ELR (cell line): ENCODE measurements at regions not wholly inside any gene's neighbourhood (a gene's known extent, or its start where the extent isn't known, plus 50 kb on each side); places are given as distances from the start of the nearest gene placed in this dataset.

ENCODE experiments used
- DNase-seq: peaks from one replicate; pipeline ENCODE4 v3.0.0-alpha.2; 2015; ENCODE audit warnings: low read depth

GRCh38 chr5:2262620-2263019, 379.9 kb upstream of the IRX4 start:
- DNase-seq, result no peak

DNA sequence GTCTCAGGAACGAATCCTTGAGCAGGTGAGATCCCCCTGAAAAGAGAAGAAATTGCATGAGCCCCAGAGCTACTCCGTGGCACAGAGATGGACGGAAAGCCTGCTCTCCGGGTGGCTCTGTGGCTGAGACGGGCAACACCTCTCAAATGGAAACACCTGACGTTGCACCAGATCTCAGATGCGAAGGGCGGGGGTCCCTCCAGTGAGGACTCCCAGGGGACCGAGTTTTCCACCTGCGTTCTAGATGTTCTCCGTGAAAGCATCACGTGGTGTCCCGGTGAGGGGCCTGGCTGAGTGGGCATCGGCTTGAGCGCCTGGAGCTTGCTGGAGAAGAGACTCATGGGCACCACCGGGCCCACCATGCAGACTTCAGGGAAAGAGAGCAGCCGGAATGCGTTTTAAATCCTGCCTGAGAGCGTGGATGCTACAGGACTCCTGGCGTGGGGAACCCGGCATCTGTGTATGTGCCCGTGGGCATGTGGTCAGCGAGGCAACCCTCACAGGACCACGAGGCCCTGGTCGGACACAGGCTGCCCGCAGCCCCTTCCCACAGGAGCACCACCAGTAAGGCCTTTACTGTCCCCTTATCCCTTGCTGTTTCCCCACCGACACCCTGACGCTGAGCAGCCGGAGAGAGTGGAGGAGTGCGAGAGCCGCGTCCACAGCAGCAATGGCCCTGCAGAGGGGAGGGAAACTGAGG, 378.4 kb upstream of the IRX4 start:
- no peak for DNase-seq

DNA sequence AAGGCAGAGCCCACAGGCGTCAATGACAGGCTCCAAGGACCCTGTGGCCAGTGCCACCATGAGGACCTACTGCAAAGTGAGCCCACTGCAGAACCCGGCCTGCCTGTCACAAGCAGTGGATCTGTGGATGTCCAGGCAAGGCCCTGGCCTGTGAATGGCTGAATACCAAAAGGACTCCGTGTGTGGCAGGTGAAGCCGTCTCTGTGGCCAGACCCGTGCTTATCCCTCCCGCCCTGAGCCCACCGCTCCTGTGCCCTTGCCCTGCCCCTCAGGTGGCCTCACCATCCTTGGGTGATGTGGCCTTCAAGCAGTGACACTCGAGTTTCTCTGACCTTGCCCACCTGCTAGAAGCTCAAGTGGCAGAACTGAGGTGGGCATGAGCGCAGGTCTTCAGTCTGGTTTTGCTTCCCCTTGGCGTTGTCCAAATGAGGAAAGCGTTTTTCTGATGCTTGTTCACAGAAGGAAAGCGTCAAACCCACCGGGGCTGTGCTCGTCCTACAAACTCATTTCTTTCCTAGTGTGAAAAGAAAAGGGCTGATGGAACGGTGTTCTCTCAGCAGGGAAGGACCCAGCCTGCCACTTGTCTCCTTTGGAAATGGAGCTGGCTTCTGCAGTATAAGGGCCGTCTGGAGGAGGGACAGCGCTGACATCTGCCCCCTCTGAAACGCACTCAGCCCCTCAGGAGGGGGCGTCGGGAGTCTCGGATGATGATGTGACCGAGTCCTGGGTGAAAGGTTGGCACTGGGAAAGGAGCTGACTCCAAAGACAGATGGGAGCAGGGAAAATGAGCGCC, 377.7 kb upstream of the IRX4 start:
- DNase-seq, result no peak

DNA sequence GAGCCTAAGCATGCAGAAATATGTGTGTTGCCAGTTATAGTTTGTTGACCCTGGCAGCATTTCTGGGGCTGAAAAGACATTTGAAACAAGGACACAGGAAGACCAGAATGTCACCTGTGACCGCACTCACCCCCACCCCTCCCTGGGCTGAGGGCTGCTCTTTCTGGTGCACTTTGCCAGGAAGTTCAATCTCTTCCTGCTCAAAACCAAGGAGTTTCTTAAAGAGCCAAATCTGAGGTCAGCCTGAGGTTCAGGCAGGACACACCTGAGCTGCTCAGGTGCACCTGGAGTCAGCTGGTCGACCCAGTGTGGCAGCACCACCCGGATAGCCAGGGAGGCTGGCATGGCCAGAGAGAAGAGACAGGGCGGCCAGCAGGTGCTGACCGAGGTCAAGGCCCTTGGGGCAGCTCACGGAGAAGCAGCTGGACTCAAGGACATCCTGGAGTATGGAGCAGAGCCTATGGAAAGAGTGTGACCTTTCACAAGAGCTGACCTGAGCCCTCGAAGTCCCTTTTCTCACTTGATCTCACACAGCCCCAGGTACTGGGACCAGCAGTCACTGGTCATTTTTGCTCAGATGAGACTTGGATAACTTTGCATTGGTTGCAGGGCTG, 376.9 kb upstream of the IRX4 start:
- no peak for DNase-seq

GRCh38 chr5:2258861-2259260, 376.1 kb upstream of the IRX4 start:
- no peak for DNase-seq

- no peak for DNase-seq
These were observed 374.9 kb upstream of the IRX4 start for GRCh38 chr5:2257326-2258244.

DNA sequence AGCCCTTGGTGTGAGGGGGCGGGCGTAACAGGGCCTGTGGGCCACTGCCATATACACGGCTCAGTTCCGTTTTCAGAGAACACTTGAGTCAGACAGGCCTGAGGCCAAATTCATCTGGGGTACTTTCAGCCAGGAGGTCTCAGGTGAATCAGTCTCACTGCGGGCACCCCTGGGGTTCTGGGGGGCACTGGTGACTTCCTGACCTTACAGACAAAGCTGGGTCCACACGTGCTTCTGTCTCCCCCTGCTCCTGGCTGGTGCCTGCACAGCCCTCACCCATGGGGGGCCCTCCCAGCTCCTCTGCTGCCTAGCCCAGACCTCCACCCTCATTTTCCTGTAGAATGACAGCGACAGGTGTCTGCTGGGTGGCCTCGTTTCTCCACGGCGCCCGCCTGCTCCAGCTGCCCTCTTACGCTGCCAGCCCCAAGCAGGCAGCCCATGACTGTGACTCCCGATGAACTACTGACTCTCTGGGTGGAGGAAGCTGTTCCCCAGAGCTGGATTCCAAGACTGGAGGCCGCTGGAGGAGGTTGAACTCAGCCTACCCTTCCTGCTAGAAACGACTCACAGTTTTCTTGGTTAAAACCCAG, 374.1 kb upstream of the IRX4 start:
- no peak for DNase-seq

GRCh38 chr5:2255915-2256690, 373.4 kb upstream of the IRX4 start:
- DNase-seq, result no peak

DNA sequence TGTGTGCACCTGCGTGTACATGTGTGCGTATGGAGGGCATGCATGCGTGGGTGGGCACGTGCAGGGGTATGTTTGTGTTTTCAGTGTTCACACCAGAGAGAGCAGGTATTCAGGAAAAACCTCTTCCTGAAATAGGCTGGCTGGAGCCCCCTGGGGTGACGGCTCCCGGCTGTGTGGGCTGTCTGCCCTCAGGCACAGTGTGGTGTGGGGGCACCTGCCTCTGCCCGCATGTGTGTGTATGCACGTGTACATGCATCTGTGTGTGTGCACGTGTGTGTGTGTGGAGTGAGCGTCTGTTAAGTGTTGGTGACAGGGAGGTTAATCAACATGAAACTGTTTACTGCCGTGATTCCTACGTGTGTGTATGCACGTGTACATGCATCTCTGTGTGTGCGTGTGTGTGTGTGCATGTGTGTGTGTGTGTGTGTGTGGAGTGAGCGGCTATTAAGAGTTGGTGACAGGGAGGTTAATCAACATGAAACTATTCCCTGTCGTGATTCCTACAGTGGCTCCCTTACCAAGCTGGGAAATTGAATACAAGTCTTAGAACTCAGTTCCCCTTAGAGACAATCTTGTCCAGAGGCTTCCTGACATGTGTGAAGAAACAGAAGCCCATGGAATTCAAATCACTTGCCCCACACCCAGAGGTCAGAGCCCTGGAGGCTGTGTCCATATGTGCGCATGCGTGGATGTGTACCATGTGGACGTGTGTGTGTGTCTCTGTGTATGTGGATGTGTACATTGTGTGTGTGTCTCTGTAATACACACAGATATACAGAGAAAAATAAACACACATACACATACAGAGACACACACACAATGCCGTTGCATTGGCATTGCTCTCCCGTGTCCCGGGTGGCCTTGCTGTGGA, 372.4 kb upstream of the IRX4 start:
- no peak for DNase-seq

- DNase-seq, result no peak
These were observed 371.7 kb upstream of the IRX4 start for GRCh38 chr5:2254406-2254805.

GRCh38 chr5:2253040-2253975, 370.6 kb upstream of the IRX4 start:
- DNase-seq, result no peak

GRCh38 chr5:2251751-2252150, 369.0 kb upstream of the IRX4 start:
- DNase-seq, result no peak

DNA sequence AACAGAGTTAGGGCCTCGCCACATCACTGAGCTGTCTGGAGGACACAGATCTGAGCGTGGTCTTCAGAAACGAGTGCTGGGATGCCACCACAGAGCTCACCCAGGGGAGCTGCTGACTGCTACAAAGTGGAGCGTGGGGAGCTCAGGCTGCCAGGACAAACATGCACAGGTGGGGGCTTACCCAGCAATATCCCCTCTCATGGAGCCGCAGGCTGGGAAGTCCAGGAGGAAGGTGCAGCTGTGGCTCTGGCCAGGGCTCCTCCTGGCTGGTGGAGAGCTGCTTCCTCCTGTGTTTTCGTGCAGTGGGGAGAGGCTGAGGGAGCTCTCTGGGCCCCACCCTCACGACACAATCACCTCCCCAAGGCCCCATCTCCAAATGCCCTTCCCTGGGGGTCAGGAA, 368.6 kb upstream of the IRX4 start:
- DNase-seq, result no peak

DNA sequence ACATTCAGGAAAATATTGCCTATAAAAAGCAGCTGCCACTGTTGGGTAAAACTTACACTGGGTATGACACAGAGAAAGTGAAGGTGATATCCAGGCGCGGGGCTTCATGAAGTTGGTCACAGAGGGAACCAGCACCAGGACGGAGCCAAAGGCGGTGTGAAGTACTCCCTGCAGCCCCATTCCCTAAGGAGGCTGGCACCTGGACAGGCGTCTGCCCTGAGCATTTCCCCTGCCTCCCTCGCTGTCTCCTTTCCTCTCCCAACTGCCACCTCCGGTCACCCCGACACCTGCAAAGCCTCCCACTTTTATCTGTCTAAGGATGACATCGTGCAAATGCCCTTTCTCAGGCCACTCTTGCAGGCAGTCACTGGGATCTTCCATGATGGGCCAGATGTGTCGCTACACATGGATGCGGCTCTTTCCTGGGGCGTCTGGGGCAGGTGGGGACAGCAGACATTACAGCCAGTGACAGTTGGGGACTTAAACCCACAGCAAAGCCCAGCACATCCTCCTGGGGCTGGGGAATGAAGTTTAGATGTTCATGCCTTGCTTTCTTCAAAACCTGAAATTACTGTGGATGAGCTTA, 367.7 kb upstream of the IRX4 start:
- DNase-seq, result no peak

- no peak for DNase-seq
These were observed 366.7 kb upstream of the IRX4 start for GRCh38 chr5:2249442-2249841.

DNA sequence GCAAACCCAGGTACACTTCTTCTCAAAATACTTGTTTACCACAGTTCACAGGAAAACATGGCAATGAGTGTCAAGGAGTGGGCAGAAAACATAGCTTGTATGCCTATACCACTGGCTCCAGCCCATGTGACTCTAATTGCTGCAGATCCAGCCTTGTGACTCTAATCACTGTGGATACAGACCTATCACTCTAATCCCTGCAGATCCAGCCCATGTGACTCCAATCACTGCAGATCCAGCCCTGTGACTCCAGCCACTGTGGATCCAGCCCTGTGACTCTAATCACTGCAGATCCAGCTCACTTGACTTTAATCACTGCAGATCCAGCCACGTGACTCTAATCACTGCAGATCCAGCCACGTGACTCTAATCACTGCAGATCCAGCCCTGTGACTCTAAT, 366.3 kb upstream of the IRX4 start:
- no peak for DNase-seq

GRCh38 chr5:2242539-2242938, 359.8 kb upstream of the IRX4 start:
- DNase-seq, result no peak

- no peak for DNase-seq
These were observed 359.1 kb upstream of the IRX4 start for GRCh38 chr5:2241842-2242241.
